HepG2 (cell line): ENCODE measurements at regions not wholly inside any gene's neighbourhood (a gene's known extent, or its start where the extent isn't known, plus 50 kb on each side); places are given as distances from the start of the nearest gene placed in this dataset.
"Not testable (repeated sequence)": the region's sequence is repeated elsewhere in the genome, so short reads cannot be mapped to it uniquely, and the experiment has no call there.

ENCODE experiments used
- CREB1 ChIP-seq, 2 experiments: fragments of 450-650 bp in 1 of 2; IDR thresholded peaks; 2 replicates each; pipeline ENCODE4 v1.6.1; 2016 to 2017; ENCODE audit warnings: control low read depth in 1 of 2, mild to moderate bottlenecking in 1 of 2, missing compliant biosample characterization in 1 of 2, missing genetic modification characterization in 1 of 2
- KDM1A ChIP-seq: IDR thresholded peaks from 2 replicates; pipeline ENCODE4 v1.6.1; 2016; ENCODE audit warnings: missing compliant biosample characterization
- SP4 ChIP-seq: sonication (generic); formaldehyde crosslinking; IDR thresholded peaks from 2 replicates; pipeline ENCODE4 v1.8.1; 2023; ENCODE audit warnings: mild to moderate bottlenecking, missing genetic modification reagents
- ZBTB44 ChIP-seq: sonication (generic); formaldehyde crosslinking; IDR thresholded peaks from 2 replicates; pipeline ENCODE4 v1.4.0; 2020; ENCODE audit warnings: missing genetic modification reagents
- ZFP36 ChIP-seq: fragments of 150-350 bp; IDR thresholded peaks from 2 replicates; pipeline ENCODE4 v1.6.1; 2018; ENCODE audit warnings: borderline replicate concordance, low read length, low read depth; ENCODE audit not compliant: partially characterized antibody
- TF ChIP-seq, protein P1 (sequence below): IDR thresholded peaks from 2 replicates; pipeline ENCODE4 v1.6.1; 2012; ENCODE audit warnings: inconsistent platforms

GRCh38 chr13:18597940-18598339, 583.7 kb downstream of the TUBA3C start:
- TF ChIP-seq ZFP36; SP4 (CRISPR knock-in tag); CREB1 (IDR thresholded peaks at IDR 0.05); CREB1 (CRISPR knock-in tag; IDR thresholded peaks at IDR 0.05); ZBTB44; KDM1A: not testable (repeated sequence)
- TF ChIP-seq, protein P1, sequence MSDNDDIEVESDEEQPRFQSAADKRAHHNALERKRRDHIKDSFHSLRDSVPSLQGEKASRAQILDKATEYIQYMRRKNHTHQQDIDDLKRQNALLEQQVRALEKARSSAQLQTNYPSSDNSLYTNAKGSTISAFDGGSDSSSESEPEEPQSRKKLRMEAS, result not testable (repeated sequence)
